T-helper 2 cell (primary cell): ENCODE measurements at regions not wholly inside any gene's neighbourhood (a gene's known extent, or its start where the extent isn't known, plus 50 kb on each side); places are given as distances from the start of the nearest gene placed in this dataset.
"Not testable (repeated sequence)": the region's sequence is repeated elsewhere in the genome, so short reads cannot be mapped to it uniquely, and the experiment has no call there.

Experiments
- DNase-seq, 5 experiments: peaks; one replicate each; pipeline versions ENCODE4 v3.0.0 to v3.0.0-alpha.2; 2012 to 2022

DNA sequence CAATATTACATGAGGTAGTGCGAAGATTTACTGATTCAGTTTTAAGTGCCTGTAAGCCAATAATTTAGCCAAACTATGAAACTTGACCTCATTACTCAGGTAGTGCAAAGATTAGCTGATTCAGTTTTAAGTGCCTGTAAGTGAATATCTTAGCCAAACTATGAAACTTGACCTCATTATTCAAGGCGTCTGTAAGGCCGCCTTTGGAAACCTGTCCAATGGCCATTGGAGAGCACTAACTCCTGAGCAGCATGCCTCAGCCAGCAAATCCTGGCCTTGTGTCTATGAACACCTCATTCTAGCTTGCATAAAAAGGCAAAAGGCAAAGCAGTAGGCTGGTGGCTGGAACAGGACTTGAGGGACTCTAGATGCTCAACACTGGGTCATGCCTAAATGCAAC lies 127.0 kb upstream of the GPR12 start:
- DNase-seq, result no peak

DNA sequence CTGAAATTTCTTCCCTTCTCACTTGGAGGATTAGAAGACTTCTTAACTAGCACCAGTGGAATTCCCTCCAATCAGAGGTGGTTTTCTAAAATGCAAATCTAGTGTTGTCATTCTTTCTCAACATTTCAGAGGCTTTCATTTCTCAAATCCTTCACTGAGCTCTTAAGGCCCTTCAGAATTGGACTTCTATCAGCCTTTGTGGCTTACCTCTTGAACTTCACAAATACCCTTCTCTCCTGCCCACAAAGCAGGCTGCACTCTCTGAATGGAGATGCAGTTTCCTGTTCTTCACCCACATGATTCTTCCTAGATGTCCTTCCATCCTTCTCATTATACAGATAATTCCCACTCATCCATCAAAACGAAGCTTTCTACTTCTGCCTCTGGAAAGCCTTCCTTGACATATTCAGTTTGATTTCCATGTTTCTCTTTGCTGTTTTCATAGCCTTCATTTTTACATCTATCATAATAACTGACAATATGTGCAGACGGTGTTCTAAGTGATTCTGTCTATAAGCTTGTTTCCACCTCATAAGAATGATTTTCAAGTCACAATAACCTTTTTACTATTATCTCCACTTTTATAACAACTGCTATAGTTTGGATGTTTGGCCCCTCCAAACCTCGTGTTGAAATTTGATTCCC lies 123.1 kb upstream of the GPR12 start:
- no peak for DNase-seq

DNA sequence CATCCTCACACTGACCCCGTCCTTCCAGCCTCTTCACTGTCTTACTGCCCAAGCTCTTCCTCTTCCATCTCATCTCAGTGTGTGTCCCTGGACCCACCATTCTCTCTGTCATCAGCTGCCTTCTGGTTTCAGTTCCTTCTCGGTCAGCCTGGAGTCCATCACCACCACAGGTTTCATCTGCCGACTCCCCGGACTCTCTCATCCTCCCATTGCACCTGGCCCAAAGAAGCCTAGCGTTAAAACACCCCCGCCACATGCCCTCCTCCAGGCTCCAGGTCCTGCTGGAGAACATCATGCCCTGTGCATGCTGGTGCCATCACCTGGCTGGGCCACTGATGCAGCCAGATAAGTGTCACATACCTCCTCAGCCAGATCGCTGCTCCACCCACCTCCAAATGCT lies 122.1 kb upstream of the GPR12 start:
- no peak for DNase-seq

DNA sequence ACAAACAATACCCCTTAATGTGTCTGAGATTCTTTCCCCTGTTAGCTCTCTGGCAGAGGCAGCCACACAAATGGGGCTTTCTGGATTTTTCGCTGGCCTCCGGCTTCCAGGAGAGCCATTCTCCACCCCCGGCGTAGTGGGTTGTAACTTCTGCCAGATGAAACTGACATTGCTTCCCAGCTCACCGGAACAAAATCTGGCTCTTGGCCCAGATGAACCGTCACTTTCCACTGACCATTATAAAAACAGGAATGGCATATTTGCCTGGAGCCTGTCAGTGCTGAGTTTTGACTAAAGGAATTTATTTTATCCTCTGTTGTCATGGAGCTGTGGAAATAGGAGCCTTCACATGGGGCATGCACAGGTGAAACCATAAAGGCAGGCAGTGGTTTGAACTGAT lies 120.6 kb upstream of the GPR12 start:
- no peak for DNase-seq

DNA sequence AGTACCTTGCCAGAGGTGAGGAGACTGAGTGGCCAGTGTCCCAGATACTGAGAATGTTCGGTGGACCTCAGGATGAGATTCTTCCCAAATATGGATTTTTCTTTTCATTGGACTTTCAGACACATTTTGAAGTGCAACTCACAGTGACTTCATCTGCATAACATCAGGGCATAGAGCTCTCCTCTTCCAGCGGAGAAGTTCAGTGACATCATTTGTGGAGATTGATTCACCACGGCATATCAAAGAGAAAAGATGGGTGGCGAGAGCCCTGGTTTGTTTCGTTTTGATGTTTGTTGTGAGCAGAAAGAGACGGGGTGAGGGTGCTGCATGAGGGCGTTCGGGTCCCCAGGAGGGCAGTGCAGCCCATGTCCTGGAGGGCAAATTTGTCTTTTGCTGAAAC lies 120.1 kb upstream of the GPR12 start:
- no peak for DNase-seq

DNA sequence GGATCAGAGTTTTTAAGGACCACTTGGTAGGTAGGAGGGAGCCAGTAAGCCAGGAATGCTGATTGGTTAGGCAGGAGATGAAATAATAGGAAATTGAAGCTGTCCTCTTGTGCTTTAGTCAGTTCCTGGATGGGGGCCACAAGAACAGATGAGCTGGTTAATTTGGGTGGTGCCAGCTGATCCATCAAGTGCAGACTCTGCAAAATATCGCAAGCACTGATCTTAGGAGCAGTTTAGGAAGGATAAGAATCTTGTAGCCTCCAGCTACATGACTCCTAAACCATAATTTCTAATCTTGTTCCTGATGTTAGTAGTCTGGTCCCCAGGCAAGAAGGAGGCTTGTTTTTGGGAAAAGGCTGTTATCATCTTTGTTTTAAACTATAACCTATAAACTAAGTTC lies 117.9 kb upstream of the GPR12 start:
- DNase-seq, result no peak

DNA sequence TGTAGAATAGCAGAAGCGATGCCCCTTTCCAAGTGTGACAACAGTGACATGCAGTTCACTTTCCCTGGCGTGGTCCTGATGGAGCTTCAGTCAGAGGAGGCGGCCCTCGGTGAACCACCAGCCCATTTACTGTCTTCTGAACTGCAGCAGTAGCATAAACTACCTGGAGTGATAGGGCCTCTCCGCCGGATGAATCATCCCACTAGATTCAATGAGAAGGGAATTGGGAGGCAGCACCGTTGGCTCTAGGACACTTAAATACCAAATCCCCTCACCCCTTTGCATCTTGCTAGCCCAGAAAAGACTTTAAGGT lies 112.8 kb upstream of the GPR12 start:
- no peak for DNase-seq

DNA sequence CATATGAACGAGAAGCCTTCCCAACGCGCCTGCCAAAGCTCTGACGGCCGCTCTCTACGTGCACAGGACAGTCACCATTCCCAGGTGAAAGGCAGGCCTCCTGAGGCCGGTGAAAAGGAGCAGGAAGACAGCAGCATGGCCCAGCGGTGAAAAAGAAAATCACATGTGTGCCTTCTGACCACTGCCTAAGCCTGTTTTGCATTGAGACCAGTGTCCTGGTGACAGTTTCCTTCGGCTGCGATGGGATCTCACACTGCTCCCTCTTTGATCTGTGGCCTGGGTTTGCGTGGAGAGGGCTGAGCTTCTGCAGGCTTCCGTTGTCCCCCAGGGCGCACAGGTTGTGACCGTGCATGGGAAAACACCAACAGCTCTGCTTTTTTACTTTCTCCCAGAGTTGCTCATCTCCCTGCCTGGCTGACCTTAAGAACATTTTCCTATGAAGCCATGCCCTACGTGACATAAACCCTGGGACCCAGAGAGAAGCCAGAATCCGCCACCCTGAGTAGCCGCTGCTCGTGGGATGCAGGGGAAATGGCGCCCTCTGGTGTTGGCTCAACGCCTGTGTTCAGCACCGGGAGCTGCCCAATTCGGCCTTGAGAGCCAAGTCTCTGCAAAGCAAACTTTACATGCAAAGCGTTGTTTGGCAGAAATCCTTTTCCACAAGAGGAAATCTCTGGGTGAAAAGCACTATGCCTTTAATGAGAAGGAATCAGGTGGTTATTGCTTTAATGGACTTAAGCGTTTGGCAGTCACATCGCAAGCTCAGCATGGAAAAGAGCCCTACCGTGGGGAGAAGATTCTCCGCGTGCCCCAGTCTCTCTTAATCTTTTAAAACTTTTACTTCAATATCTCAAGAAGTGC lies 112.2 kb upstream of the GPR12 start:
- peak in 2 of 5 experiments; percentile 22 to 43 for DNase-seq

DNA sequence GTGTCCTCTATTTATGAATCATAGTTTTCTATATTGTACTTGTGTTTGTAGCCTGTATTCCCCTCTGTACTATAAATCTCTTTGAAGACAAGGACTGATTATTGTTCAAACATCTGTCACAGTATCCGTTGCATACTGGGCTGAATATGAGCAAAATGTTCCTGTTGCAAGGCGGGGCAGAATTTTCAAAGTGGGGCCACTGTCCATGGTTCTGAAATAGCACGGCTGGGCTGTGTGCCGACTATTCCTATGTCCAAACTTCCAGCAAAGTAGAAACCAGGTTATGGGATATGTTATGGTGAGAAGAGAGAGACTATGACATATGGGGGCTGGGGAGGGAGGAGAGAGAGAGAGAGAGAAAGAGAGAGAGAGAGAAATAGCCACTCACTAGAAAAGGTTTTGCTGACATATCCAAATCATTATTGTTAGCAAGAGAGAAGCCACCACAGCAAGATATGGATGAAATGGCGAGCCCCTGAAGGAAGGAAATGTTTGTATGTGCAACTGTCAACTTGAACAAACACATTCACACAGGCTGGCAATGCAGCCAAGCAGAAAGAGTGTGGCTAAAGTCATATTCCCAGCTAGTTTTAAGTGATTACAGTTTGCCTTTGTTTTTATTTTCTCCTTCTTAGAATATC lies 107.0 kb upstream of the GPR12 start:
- peak in 1 of 5 experiments; percentile 2 for DNase-seq

DNA sequence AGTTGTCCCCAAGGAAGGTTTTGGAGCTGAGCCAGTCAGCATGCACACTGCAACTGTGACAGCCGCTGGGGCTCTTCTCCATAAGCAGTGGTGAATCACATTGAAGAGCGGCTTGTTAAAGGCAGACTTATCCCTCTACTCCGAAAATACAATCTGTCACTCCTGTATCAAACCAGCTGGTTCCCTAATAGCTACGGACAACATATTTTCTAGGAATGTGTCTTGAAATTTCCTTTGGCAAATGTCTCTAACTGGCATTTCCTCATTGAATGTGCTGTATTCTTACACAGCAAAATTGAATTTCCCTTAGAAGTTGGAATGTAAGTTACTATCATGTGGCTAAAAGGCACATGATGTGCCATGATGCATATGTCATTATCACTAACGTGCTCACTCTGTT lies 104.0 kb upstream of the GPR12 start:
- DNase-seq, result no peak

DNA sequence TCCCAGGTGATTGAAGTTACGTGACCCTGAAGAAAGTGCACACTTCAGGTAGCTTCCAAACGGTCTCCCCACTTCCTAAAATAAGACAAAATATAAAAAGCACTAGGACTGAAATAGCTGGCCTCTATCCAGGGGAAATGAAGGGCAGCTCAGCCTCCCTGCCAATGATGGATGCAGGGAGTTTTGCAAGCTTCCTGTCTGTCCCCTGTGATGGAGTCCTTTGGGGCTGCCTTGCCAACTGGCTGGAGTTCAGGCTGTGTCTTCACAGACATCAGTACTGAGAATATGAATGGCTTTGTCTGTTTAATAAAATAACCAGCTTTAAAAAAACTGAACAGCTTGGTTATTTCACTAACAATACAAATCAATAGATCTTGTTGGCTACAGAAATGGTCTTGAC lies 101.4 kb upstream of the GPR12 start:
- DNase-seq, result no peak

DNA sequence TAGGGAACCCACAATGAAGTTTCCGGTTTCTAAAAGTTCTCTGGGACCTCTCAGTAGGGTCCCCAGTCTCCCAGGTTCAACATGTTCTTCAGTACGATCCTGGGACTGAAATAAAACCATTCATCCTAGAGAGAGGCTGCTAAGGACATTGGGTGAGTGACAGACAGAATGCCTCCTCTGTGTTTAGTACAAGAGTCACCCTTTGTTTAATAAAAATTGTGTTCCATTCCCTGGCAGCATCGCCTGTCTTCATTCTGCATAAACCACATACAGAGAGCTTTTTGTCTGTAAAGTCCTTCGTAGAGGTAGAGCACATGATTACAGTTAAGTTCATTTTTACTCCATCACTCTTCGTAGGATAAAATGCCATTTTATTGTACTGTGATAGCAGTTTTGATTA lies 95.3 kb upstream of the GPR12 start:
- DNase-seq, result no peak

DNA sequence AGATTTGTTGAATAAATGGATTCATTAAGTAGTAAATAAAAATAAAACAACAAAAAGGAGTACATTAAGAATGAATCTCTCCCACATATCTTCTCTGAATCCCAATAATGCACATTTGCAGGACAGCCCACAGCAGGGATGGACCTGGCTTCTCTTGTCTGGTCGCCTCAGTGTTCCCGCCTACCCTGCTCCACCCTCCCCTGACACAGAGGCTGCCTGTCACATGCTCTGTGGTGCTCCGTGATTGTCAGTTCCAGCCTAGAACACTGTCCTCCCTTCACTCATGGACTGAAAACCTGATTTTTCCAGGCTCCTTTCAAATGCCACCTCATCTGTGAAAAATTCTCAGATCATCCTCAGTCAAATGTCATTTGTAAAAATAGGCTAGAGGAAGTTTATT lies 94.5 kb upstream of the GPR12 start:
- DNase-seq, result no peak

DNA sequence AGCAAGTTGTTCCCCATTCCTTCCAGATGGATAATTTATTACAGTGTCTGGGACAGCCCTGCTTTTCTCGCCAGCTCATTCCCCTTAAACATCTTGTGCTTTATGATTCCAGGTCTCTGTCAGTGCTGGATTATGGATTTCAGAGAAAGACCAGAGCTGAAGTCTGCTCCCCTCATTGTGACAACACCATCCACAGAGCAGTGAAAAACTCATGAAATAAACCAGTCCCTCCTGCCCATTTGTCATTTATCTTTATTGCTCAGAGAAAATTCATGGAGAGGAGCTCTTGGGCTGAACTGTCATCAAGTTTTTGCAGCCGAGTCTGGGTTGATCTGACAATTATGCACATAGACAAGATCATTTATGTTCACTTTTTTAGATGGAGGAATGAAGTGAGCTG lies 92.7 kb upstream of the GPR12 start:
- DNase-seq, result no peak

DNA sequence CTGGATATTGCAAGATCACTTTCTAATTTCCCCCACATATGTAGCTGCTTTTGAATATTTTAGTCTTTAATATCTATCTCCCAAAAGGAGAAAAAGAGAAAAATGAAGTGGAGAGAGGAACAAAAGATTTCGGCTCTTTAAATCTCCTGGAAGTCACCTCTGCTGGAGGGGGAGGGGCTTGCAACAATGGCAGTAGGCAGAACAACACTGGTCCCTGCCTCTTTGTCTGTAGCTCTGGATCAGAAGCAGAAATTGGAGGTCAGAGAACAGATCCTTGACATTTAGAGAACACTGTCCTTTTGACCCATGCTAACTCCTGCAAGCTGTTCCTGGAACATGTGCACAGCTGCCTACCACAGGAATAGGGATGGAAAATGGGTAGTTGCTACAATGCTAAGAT lies 86.7 kb upstream of the GPR12 start:
- DNase-seq, result no peak

DNA sequence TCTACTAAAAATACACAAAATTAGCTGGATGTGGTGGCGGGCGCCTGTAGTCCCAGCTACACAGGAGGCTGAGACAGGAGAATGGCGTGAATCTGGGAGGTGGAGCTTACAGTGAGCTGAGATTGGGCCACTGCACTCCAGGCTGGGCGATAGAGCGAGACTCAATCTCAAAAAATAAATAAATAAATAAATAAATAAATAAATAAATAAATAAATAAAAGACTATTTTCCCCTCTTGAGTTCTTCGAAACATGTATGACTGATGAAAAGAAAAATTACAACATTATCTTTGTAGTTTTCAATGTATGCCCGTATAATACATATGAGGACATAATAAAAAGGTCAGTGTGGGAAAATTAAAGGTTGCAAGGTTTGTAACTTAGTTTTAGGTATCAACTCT lies 84.5 kb upstream of the GPR12 start:
- not testable (repeated sequence) for DNase-seq

DNA sequence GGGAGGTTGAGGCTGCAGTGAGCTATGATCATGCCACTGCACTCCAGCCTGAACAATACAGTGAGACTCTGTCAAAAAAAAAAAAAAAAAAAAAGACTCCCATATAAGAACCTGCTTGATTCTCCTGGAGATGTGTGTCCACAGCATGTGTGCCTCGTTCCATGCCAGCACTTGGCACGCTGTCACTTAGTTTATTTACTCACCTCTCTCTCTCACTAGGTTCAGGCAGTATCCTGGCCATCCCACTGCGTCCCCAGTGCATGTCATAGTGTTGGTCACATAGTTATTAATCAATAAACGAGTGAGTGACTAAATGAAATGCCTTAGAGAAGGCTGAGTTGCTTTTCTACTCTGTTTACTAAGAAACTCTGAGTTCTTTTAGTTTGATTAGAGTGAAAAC lies 79.1 kb upstream of the GPR12 start:
- no peak for DNase-seq

DNA sequence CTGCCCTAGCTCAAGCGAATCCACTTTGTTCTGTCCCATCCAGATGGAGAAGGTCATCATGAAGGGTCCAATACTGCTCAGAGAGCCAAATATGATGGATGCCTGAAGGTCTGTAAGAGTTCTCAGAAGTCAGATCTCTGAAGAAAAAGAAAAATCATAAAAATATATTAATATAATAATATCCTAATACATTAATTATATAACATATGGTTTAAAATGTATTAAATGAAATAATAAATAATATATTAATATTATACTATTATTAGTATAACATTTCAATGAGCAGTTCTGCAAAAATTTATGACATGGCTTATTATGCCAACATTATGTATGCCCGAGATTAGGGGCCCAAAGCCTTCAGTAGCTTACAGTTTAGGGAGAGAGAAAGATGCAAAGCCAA lies 78.2 kb upstream of the GPR12 start:
- no peak for DNase-seq

DNA sequence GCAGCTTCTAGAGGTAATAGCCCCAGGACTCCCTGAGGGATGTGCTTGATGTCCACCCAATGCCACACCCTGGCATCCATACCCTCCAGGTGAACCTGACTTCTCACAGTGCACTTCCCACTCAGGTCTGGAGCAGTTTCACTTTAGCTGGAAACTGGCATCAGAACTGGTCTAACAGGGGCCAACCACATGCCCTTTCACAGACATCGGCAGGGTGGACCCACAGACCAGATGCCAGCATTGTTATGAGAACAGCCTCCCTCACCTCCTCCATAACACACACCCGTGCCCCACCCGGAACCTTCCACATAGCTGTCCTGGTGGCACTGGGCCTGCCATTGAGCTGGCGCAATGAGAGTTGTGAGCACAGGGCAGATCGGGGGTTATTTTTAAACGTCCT lies 77.4 kb upstream of the GPR12 start:
- no peak for DNase-seq

DNA sequence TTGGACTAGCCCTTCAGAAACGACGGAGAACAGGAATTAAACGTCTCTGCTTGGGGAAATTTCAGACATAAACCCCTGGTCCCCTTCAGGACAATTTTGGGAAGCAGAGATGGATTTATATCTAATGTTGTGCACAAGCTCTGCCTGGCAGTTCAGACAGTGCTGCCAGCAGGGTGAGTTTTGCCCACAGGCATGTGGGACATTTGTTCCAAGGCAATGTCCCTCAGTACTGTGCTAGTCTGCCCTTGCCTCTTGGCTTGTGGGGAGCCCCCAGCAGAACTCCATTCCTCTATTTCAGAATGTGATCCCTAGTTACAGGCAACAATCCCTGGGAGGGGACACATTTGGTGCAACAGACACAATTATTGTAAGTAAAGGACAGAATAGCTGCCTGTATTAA lies 76.5 kb upstream of the GPR12 start:
- DNase-seq, result no peak

DNA sequence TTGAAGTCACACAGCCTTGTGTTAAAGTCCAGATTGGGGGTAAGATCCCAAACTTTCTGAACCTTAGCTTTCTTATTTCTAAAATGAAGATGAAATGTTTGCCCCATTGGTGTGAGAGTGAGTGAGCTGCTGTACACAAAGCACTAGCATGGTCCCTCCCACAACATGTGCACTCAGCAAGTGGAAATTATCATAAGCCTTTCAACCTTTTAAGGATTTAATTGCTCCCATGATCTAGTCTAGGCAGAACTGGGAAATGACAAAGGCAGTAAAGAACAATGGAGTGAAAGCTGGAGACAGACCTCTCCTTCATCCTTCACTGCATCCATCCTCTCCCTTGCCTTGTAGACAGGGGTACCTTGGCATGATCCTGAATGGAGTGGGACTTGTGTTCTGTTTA lies 76.0 kb upstream of the GPR12 start:
- no peak for DNase-seq

DNA sequence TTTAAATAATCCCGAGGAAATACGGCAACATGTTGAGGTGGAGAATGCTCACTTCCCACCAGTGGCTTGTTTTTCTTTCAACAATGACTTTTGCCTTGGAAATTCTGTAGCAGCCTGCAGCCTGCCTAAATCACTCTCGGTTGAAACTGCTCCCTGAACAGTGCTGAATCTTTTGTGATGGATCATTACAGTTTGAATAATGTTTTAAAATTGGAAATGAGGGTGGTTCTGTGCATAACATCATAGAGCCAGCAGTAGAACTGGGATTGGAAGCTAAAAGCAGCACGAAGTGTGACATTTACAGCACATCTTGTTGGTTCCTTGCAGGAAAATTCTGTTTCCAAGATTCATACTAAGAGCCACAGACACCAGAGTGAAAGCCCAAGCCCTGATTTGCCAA lies 74.1 kb upstream of the GPR12 start:
- no peak for DNase-seq

DNA sequence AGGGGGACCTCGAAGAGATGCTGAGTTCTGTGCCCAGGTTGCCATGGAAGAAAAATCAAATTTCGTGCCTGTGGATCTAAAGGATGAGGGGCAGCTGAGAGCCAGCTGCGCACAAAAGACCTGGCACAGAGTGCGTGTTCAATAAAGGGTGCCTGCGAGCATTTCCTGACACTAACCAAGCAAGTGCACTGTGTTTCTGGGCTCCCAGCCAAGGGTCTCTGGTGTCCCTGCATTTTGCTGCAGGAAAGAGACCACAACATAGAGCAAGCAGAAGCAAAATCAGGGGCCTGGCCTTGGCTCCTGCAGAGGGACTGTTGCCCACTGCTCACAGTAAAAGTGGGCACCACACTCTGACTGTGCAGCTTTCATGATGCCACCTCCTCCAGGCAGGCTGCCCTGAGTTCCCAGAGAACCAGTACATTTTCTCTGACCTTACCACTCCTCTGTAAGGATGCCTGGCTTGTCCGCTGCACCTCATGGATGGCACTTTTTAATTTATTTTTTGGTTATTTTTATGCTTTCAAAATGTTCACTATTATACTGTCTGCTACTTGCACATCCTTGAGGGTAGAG lies 70.8 kb upstream of the GPR12 start:
- DNase-seq, result no peak

DNA sequence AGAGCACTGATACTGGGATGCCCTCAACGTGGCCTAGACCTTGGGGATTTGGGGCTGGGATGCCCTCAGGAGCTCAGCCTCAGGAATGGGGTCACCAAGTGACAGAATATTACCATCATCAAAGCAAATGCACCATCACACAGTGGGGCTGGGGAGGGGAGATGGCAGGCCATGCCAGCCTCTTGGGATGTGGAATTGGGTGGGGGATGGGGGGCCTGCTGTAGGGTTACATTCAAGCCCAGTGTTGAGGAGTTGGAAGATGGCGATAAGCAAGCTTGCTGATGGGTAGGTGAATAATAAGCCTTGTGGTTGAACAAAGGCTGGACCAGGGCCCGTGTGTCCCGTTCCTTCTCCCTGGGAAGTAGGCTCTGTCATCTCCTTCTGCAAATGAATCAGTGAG lies 69.1 kb upstream of the GPR12 start:
- no peak for DNase-seq
